ENCODE measurements at regions not wholly inside any gene's neighbourhood (a gene's known extent, or its start where the extent isn't known, plus 50 kb on each side); places are given as distances from the start of the nearest gene placed in this dataset.

GRCh38 chr12:63037746-63038712 is 103.1 kb upstream of the PPM1H start:
- Histone ChIP-seq H3K27ac (ENCODE audit: low read length) (no peak overlapping the region), H3K27me3 (ENCODE audit: insufficient read depth, low read length) (no peaks in the 10 kb centered on the region), H3K4me3 (ENCODE audit: low read length) (no peak overlapping the region), H3K9me3 (ENCODE audit: insufficient read depth, low read depth, low read length) (no peaks in the 10 kb centered on the region), H3K9ac (ENCODE audit: low read depth, low read length) (no peak overlapping the region), H3K4me1 (ENCODE audit: insufficient read depth, low read length) (no peaks in the 10 kb centered on the region), H3K36me3 (ENCODE audit: insufficient read depth, low read depth, low read length) (no peaks in the 10 kb centered on the region)

- H3K4me3 ChIP-seq (ENCODE audit: low read length): no peak overlapping the region
- no peaks in the 10 kb centered on the region for H3K27me3 ChIP-seq (ENCODE audit: insufficient read depth, low read length)
- no peaks in the 10 kb centered on the region for H3K36me3 ChIP-seq (ENCODE audit: insufficient read depth, low read depth, low read length)
- no peak overlapping the region for H3K9ac ChIP-seq (ENCODE audit: low read depth, low read length)
- no peaks in the 10 kb centered on the region for H3K4me1 ChIP-seq (ENCODE audit: insufficient read depth, low read length)
- no peaks in the 10 kb centered on the region for H3K9me3 ChIP-seq (ENCODE audit: insufficient read depth, low read depth, low read length)
- H3K27ac ChIP-seq (ENCODE audit: low read length): no peak overlapping the region
Observed at GRCh38 chr12:63036974-63037335, 102.0 kb upstream of the PPM1H start.

GRCh38 chr12:63036216-63036973 is 101.4 kb upstream of the PPM1H start:
- H3K27me3 ChIP-seq (ENCODE audit: insufficient read depth, low read length): no peaks in the 10 kb centered on the region
- H3K9ac ChIP-seq (ENCODE audit: low read depth, low read length): no peak overlapping the region
- H3K36me3 ChIP-seq (ENCODE audit: insufficient read depth, low read depth, low read length): no peaks in the 10 kb centered on the region
- no peaks in the 10 kb centered on the region for H3K9me3 ChIP-seq (ENCODE audit: insufficient read depth, low read depth, low read length)
- H3K4me3 ChIP-seq (ENCODE audit: low read length): no peak overlapping the region
- H3K4me1 ChIP-seq (ENCODE audit: insufficient read depth, low read length): no peaks in the 10 kb centered on the region
- H3K27ac ChIP-seq (ENCODE audit: low read length): no peak overlapping the region

- H3K27ac ChIP-seq (ENCODE audit: low read length): no peak overlapping the region
- no peak overlapping the region for H3K4me3 ChIP-seq (ENCODE audit: low read length)
- H3K9ac ChIP-seq (ENCODE audit: low read depth, low read length): no peak overlapping the region
- H3K9me3 ChIP-seq (ENCODE audit: insufficient read depth, low read depth, low read length): no peaks in the 10 kb centered on the region
- no peaks in the 10 kb centered on the region for H3K27me3 ChIP-seq (ENCODE audit: insufficient read depth, low read length)
- no peaks in the 10 kb centered on the region for H3K36me3 ChIP-seq (ENCODE audit: insufficient read depth, low read depth, low read length)
- no peaks in the 10 kb centered on the region for H3K4me1 ChIP-seq (ENCODE audit: insufficient read depth, low read length)
Observed at GRCh38 chr12:63034601-63035000, 99.7 kb upstream of the PPM1H start.

GRCh38 chr12:63029676-63030075 is 94.7 kb upstream of the PPM1H start:
- Histone ChIP-seq H3K4me1 (ENCODE audit: insufficient read depth, low read length) (peaks cover 17% of the 10 kb centered on the region), H3K9me3 (ENCODE audit: insufficient read depth, low read depth, low read length) (no peaks in the 10 kb centered on the region), H3K9ac (ENCODE audit: low read depth, low read length) (no peak overlapping the region), H3K4me3 (ENCODE audit: low read length) (no peak overlapping the region), H3K27me3 (ENCODE audit: insufficient read depth, low read length) (no peaks in the 10 kb centered on the region), H3K27ac (ENCODE audit: low read length) (no peak overlapping the region), H3K36me3 (ENCODE audit: insufficient read depth, low read depth, low read length) (no peaks in the 10 kb centered on the region)

- Histone ChIP-seq H3K36me3 (ENCODE audit: insufficient read depth, low read depth, low read length) (no peaks in the 10 kb centered on the region), H3K9ac (ENCODE audit: low read depth, low read length) (no peak overlapping the region), H3K4me1 (ENCODE audit: insufficient read depth, low read length) (peaks cover 17% of the 10 kb centered on the region), H3K4me3 (ENCODE audit: low read length) (no peak overlapping the region), H3K9me3 (ENCODE audit: insufficient read depth, low read depth, low read length) (no peaks in the 10 kb centered on the region), H3K27me3 (ENCODE audit: insufficient read depth, low read length) (no peaks in the 10 kb centered on the region), H3K27ac (ENCODE audit: low read length) (no peak overlapping the region)
Observed at GRCh38 chr12:63028951-63029350, 94.0 kb upstream of the PPM1H start.

GRCh38 chr12:63025116-63025515 is 90.2 kb upstream of the PPM1H start:
- Histone ChIP-seq H3K9me3 (ENCODE audit: insufficient read depth, low read depth, low read length) (no peaks in the 10 kb centered on the region), H3K36me3 (ENCODE audit: insufficient read depth, low read depth, low read length) (no peaks in the 10 kb centered on the region), H3K27ac (ENCODE audit: low read length) (no peak overlapping the region), H3K4me1 (ENCODE audit: insufficient read depth, low read length) (peaks cover 18% of the 10 kb centered on the region), H3K27me3 (ENCODE audit: insufficient read depth, low read length) (no peaks in the 10 kb centered on the region), H3K4me3 (ENCODE audit: low read length) (no peak overlapping the region), H3K9ac (ENCODE audit: low read depth, low read length) (no peak overlapping the region)

- no peaks in the 10 kb centered on the region for H3K36me3 ChIP-seq (ENCODE audit: insufficient read depth, low read depth, low read length)
- no peaks in the 10 kb centered on the region for H3K9me3 ChIP-seq (ENCODE audit: insufficient read depth, low read depth, low read length)
- H3K4me3 ChIP-seq (ENCODE audit: low read length): no peak overlapping the region
- no peak overlapping the region for H3K27ac ChIP-seq (ENCODE audit: low read length)
- H3K4me1 ChIP-seq (ENCODE audit: insufficient read depth, low read length): peaks cover 20% of the 10 kb centered on the region
- no peak overlapping the region for H3K9ac ChIP-seq (ENCODE audit: low read depth, low read length)
- no peaks in the 10 kb centered on the region for H3K27me3 ChIP-seq (ENCODE audit: insufficient read depth, low read length)
Observed at GRCh38 chr12:63023926-63024325, 89.0 kb upstream of the PPM1H start.

GRCh38 chr12:63021116-63021515 is 86.2 kb upstream of the PPM1H start:
- H3K27ac ChIP-seq (ENCODE audit: low read length): no peak overlapping the region

GRCh38 chr12:63020269-63020668 is 85.3 kb upstream of the PPM1H start:
- H3K4me3 ChIP-seq (ENCODE audit: low read length): no peak overlapping the region
- peaks cover 6% of the 10 kb centered on the region; the same call in 1 of the 2 replicates for H3K4me1 ChIP-seq (ENCODE audit: insufficient read depth, low read length)

More at GRCh38 chr12:63021116-63021515, 86.2 kb upstream of the PPM1H start:
- H3K4me3 ChIP-seq (ENCODE audit: low read length): no peak overlapping the region
- H3K36me3 ChIP-seq (ENCODE audit: insufficient read depth, low read depth, low read length): no peaks in the 10 kb centered on the region
- no peaks in the 10 kb centered on the region for H3K9me3 ChIP-seq (ENCODE audit: insufficient read depth, low read depth, low read length)
- H3K4me1 ChIP-seq (ENCODE audit: insufficient read depth, low read length): peaks cover 7% of the 10 kb centered on the region; the same call in 1 of the 2 replicates
- no peak overlapping the region for H3K9ac ChIP-seq (ENCODE audit: low read depth, low read length)
- no peaks in the 10 kb centered on the region for H3K27me3 ChIP-seq (ENCODE audit: insufficient read depth, low read length)

GRCh38 chr12:63018273-63018672 is 83.3 kb upstream of the PPM1H start:
- H3K4me1 ChIP-seq (ENCODE audit: insufficient read depth, low read length): peaks cover 3% of the 10 kb centered on the region; the same call in 1 of the 2 replicates
- no peaks in the 10 kb centered on the region for H3K9me3 ChIP-seq (ENCODE audit: insufficient read depth, low read depth, low read length)
- H3K27me3 ChIP-seq (ENCODE audit: insufficient read depth, low read length): no peaks in the 10 kb centered on the region
- H3K36me3 ChIP-seq (ENCODE audit: insufficient read depth, low read depth, low read length): no peaks in the 10 kb centered on the region
- no peak overlapping the region for H3K4me3 ChIP-seq (ENCODE audit: low read length)
- H3K9ac ChIP-seq (ENCODE audit: low read depth, low read length): no peak overlapping the region
- H3K27ac ChIP-seq (ENCODE audit: low read length): no peak overlapping the region

More at GRCh38 chr12:63020269-63020668, 85.3 kb upstream of the PPM1H start:
- H3K27me3 ChIP-seq (ENCODE audit: insufficient read depth, low read length): no peaks in the 10 kb centered on the region
- no peak overlapping the region for H3K9ac ChIP-seq (ENCODE audit: low read depth, low read length)
- H3K36me3 ChIP-seq (ENCODE audit: insufficient read depth, low read depth, low read length): no peaks in the 10 kb centered on the region
- H3K9me3 ChIP-seq (ENCODE audit: insufficient read depth, low read depth, low read length): no peaks in the 10 kb centered on the region
- H3K27ac ChIP-seq (ENCODE audit: low read length): no peak overlapping the region
